GM12892 (cell line): ENCODE measurements at regions not wholly inside any gene's neighbourhood (a gene's known extent, or its start where the extent isn't known, plus 50 kb on each side); places are given as distances from the start of the nearest gene placed in this dataset.

Experiments
- POLR2A ChIP-seq: IDR thresholded peaks from 2 replicates; pipeline ENCODE4 v1.6.1; 2011; ENCODE audit warnings: low read depth, low read length, control low read depth
- POLR2AphosphoS5 ChIP-seq: IDR thresholded peaks from 2 replicates; pipeline ENCODE4 v1.6.1; 2011; ENCODE audit warnings: low read depth, low read length, control low read depth
- TAF1 ChIP-seq: IDR thresholded peaks from 2 replicates; pipeline ENCODE4 v1.6.1; 2011; ENCODE audit warnings: low read depth, mild to moderate bottlenecking, control low read depth, low read length, borderline replicate concordance

- TF ChIP-seq POLR2AphosphoS5, result no peak
- TF ChIP-seq TAF1, result no peak
- TF ChIP-seq POLR2A, result no peak
Measured at GRCh38 chr11:97657852-97658251, 1268.0 kb downstream of the JRKL start.
